Mucosa of descending colon (tissue), 3 donors: ENCODE measurements at regions not wholly inside any gene's neighbourhood (a gene's known extent, or its start where the extent isn't known, plus 50 kb on each side); places are given as distances from the start of the nearest gene placed in this dataset.

Experiments used
- ATAC-seq: fragments of 200-7000 bp; cut with Tn5 transposase; one replicate; pipeline ENCODE4 v1.9.1; 2020; ENCODE audit warnings: mild to moderate bottlenecking, moderate library complexity
- DNase-seq, 3 donors: peaks; one replicate each; pipeline ENCODE4 v3.0.0-alpha.2; 2020
- H3K36me3 ChIP-seq: fragments of 200-600 bp; one replicate; pipeline ENCODE4 v1.8.0; 2021; ENCODE audit warnings: low read depth, mild to moderate bottlenecking
- H3K4me1 ChIP-seq: fragments of 200-600 bp; one replicate; pipeline ENCODE4 v1.8.0; 2021; ENCODE audit warnings: low read depth, mild to moderate bottlenecking
- H3K4me3 ChIP-seq: fragments of 200-600 bp; one replicate; pipeline ENCODE4 v1.8.0; 2021; ENCODE audit warnings: mild to moderate bottlenecking
- H3K9me3 ChIP-seq: fragments of 200-600 bp; one replicate; pipeline ENCODE4 v1.8.0; 2021; ENCODE audit warnings: mild to moderate bottlenecking
- CTCF ChIP-seq: fragments of 200-600 bp; IDR thresholded peaks from one replicate; pipeline ENCODE4 v1.8.0; 2022; ENCODE audit warnings: antibody characterized with exemption, mild to moderate bottlenecking
- intact Hi-C, 2 donors: fragments of 100-400 bp; cut with DNase I in 1 of 2; cut with micrococcal nuclease in 1 of 2; formaldehyde crosslinking; loops; one replicate each; pipeline versions ENCODE4 v1.11.0 to v1.11.1; 2022; cut with DNase I, micrococcal nuclease
- donor health status: DM: no; HTN: no; CAD: no; lungs with moderate emphysema.
- donor health status: DM: no; HTN: no; CAD: no.
- donor health status: DM: no; HTN: yes; CAD: no.

GRCh38 chr19:32234663-32235217 is 110.7 kb upstream of the ZNF507 start:
- no peaks in the 10 kb centered on the region for H3K9me3 ChIP-seq
- H3K4me3 ChIP-seq, result no peak overlapping the region
- TF ChIP-seq CTCF, result no peak
- no peaks in the 10 kb centered on the region for H3K4me1 ChIP-seq
- ATAC-seq (no peak), DNase-seq (no peak)
- intact Hi-C loops, result loop anchor here in 1 of 2 donors (10.0 kb wide), 1 partner anchor 1450 kb away; no protein-coding TSS in a partner anchor
- H3K36me3 ChIP-seq, result no peaks in the 10 kb centered on the region

- intact Hi-C loops, result loop anchor here in 1 of 2 donors (10.0 kb wide), 1 partner anchor 1453 kb away; no protein-coding TSS in a partner anchor
- no peaks in the 10 kb centered on the region for H3K9me3 ChIP-seq
- no peaks in the 10 kb centered on the region for H3K4me1 ChIP-seq
- no peak for TF ChIP-seq CTCF
- H3K4me3 ChIP-seq, result no peak overlapping the region
- no peaks in the 10 kb centered on the region for H3K36me3 ChIP-seq
- no peak for ATAC-seq
- DNase-seq, result no peak
Observed at GRCh38 chr19:32238076-32238475, 107.3 kb upstream of the ZNF507 start.

- intact Hi-C loops, result no loop called here
- ATAC-seq (no peak), DNase-seq (no peak)
- no peaks in the 10 kb centered on the region for H3K36me3 ChIP-seq
- no peaks in the 10 kb centered on the region for H3K4me1 ChIP-seq
- H3K4me3 ChIP-seq, result no peak overlapping the region
- no peaks in the 10 kb centered on the region for H3K9me3 ChIP-seq
- TF ChIP-seq CTCF, result no peak
Observed at GRCh38 chr19:32240316-32240715, 105.1 kb upstream of the ZNF507 start.

GRCh38 chr19:32241306-32241705 is 104.1 kb upstream of the ZNF507 start:
- DNase-seq, result no peak
- H3K36me3 ChIP-seq, result no peaks in the 10 kb centered on the region
- no peak overlapping the region for H3K4me3 ChIP-seq
- no peaks in the 10 kb centered on the region for H3K4me1 ChIP-seq
- intact Hi-C loops, result no loop called here
- H3K9me3 ChIP-seq, result no peaks in the 10 kb centered on the region
- no peak for ATAC-seq
- no peak for TF ChIP-seq CTCF

- no peak for DNase-seq
- TF ChIP-seq CTCF, result no peak
- no peak for ATAC-seq
- Histone ChIP-seq H3K4me3 (no peak overlapping the region), H3K4me1 (no peaks in the 10 kb centered on the region), H3K9me3 (no peaks in the 10 kb centered on the region), H3K36me3 (no peaks in the 10 kb centered on the region)
- intact Hi-C loops, result no loop called here
Observed at GRCh38 chr19:32241932-32242710, 103.3 kb upstream of the ZNF507 start.
